Immature natural killer cell (primary cell): ENCODE measurements at regions not wholly inside any gene's neighbourhood (a gene's known extent, or its start where the extent isn't known, plus 50 kb on each side); places are given as distances from the start of the nearest gene placed in this dataset.
"Not testable (repeated sequence)": the region's sequence is repeated elsewhere in the genome, so short reads cannot be mapped to it uniquely, and the experiment has no call there.

Experiments used
- DNase-seq, 3 donors: peaks; one replicate each; pipeline ENCODE4 v3.0.0; 2022; ENCODE audit warnings: mixed read lengths in 1 of 3
- H3K27ac Mint-ChIP-seq, 6 donors: one replicate each; pipeline ENCODE4 v1.8.0; 2020; ENCODE audit warnings: mixed read lengths in 6 of 6, mild to moderate bottlenecking in 5 of 6, inconsistent platforms in 4 of 6, moderate library complexity in 3 of 6
- H3K27me3 Mint-ChIP-seq, 3 donors: one replicate each; pipeline ENCODE4 v1.8.0; 2020 to 2021; ENCODE audit warnings: low read depth in 3 of 3, mild to moderate bottlenecking in 3 of 3, mixed read lengths in 3 of 3, moderate library complexity in 3 of 3, inconsistent platforms in 1 of 3
- H3K36me3 Mint-ChIP-seq, 3 donors: one replicate each; pipeline ENCODE4 v1.8.0; 2020; ENCODE audit warnings: mixed read lengths in 3 of 3, inconsistent platforms in 2 of 3, mild to moderate bottlenecking in 2 of 3
- H3K4me1 Mint-ChIP-seq, 2 donors: one replicate each; pipeline ENCODE4 v1.8.0; 2020; ENCODE audit warnings: inconsistent platforms in 2 of 2, mild to moderate bottlenecking in 2 of 2, mixed read lengths in 2 of 2, moderate library complexity in 1 of 2
- H3K4me3 Mint-ChIP-seq, 5 donors: one replicate each; pipeline ENCODE4 v1.8.0; 2020; ENCODE audit warnings: mild to moderate bottlenecking in 5 of 5, mixed read lengths in 5 of 5, inconsistent platforms in 3 of 5, moderate library complexity in 3 of 5
- H3K9me3 Mint-ChIP-seq, 6 donors: one replicate each; pipeline ENCODE4 v1.8.0; 2020; ENCODE audit warnings: mild to moderate bottlenecking in 6 of 6, mixed read lengths in 6 of 6, inconsistent platforms in 4 of 6, moderate library complexity in 3 of 6

- Mint-ChIP-seq H3K36me3 (peaks cover 0 to 4% (median 0%) of the 10 kb centered on the region in 3 donors), H3K27ac (no peak overlapping the region), H3K9me3 (peaks cover 0 to 25% (median 8%) of the 10 kb centered on the region in 6 donors), H3K4me3 (no peak overlapping the region), H3K4me1 (no peaks in the 10 kb centered on the region), H3K27me3 (peaks cover 4 to 5% (median 4%) of the 10 kb centered on the region in 3 donors)
- no peak for DNase-seq
Observed at GRCh38 chr9:100639854-100640253, 62.0 kb downstream of the CAVIN4 start.

GRCh38 chr9:100640447-100641050, 62.7 kb downstream of the CAVIN4 start:
- Mint-ChIP-seq H3K36me3 (peaks cover 0 to 4% (median 0%) of the 10 kb centered on the region in 3 donors), H3K4me3 (no peak overlapping the region), H3K4me1 (no peaks in the 10 kb centered on the region), H3K9me3 (peaks cover 0 to 25% (median 8%) of the 10 kb centered on the region in 6 donors), H3K27me3 (peaks cover 4 to 5% (median 4%) of the 10 kb centered on the region in 3 donors), H3K27ac (no peak overlapping the region)
- DNase-seq: no peak

GRCh38 chr9:100641166-100641565, 63.3 kb downstream of the CAVIN4 start:
- no peak for DNase-seq
- Mint-ChIP-seq H3K9me3 (peaks cover 0 to 25% (median 8%) of the 10 kb centered on the region in 6 donors), H3K4me1 (no peaks in the 10 kb centered on the region), H3K4me3 (no peak overlapping the region), H3K27ac (no peak overlapping the region), H3K27me3 (peaks cover 4 to 5% (median 4%) of the 10 kb centered on the region in 3 donors), H3K36me3 (peaks cover 0 to 4% (median 0%) of the 10 kb centered on the region in 3 donors)

GRCh38 chr9:100652850-100653249, 75.0 kb downstream of the CAVIN4 start:
- Mint-ChIP-seq H3K27me3 (peaks cover 0 to 4% (median 2%) of the 10 kb centered on the region in 3 donors), H3K36me3 (no peaks in the 10 kb centered on the region), H3K27ac (no peak overlapping the region), H3K4me1 (no peaks in the 10 kb centered on the region), H3K9me3 (peaks cover 0 to 19% (median 4%) of the 10 kb centered on the region in 6 donors), H3K4me3 (no peak overlapping the region)
- no peak for DNase-seq

- H3K27me3 Mint-ChIP-seq: peaks cover 0 to 4% (median 2%) of the 10 kb centered on the region in 3 donors
- no peak overlapping the region for H3K4me3 Mint-ChIP-seq
- no peaks in the 10 kb centered on the region for H3K36me3 Mint-ChIP-seq
- DNase-seq: no peak
- no peaks in the 10 kb centered on the region for H3K4me1 Mint-ChIP-seq
- no peak overlapping the region for H3K27ac Mint-ChIP-seq
- H3K9me3 Mint-ChIP-seq: peaks cover 0 to 23% (median 6%) of the 10 kb centered on the region in 6 donors
Observed at GRCh38 chr9:100653643-100654334, 75.9 kb downstream of the CAVIN4 start.

- H3K36me3 Mint-ChIP-seq, H3K4me3 Mint-ChIP-seq, H3K27me3 Mint-ChIP-seq, H3K4me1 Mint-ChIP-seq, DNase-seq, H3K27ac Mint-ChIP-seq: not testable (repeated sequence)
- peaks cover 0 to 23% (median 6%) of the 10 kb centered on the region in 6 donors for H3K9me3 Mint-ChIP-seq
Observed at GRCh38 chr9:100656851-100657250, 79.0 kb downstream of the CAVIN4 start.

GRCh38 chr9:100661668-100662067, 83.8 kb downstream of the CAVIN4 start:
- DNase-seq: no peak
- Mint-ChIP-seq H3K27ac (no peak overlapping the region), H3K4me1 (no peaks in the 10 kb centered on the region), H3K27me3 (peaks cover 1 to 6% (median 2%) of the 10 kb centered on the region in 3 donors), H3K36me3 (no peaks in the 10 kb centered on the region), H3K9me3 (peaks cover 0 to 12% (median 1%) of the 10 kb centered on the region in 6 donors), H3K4me3 (no peak overlapping the region)

- no peaks in the 10 kb centered on the region for H3K4me1 Mint-ChIP-seq
- H3K36me3 Mint-ChIP-seq: no peaks in the 10 kb centered on the region
- peaks cover 1 to 6% (median 2%) of the 10 kb centered on the region in 3 donors for H3K27me3 Mint-ChIP-seq
- no peak overlapping the region for H3K4me3 Mint-ChIP-seq
- no peak overlapping the region for H3K27ac Mint-ChIP-seq
- no peak for DNase-seq
- H3K9me3 Mint-ChIP-seq: peaks cover 0 to 12% (median 1%) of the 10 kb centered on the region in 6 donors
Observed at GRCh38 chr9:100662122-100662521, 84.2 kb downstream of the CAVIN4 start.

GRCh38 chr9:100667448-100667847, 89.6 kb downstream of the CAVIN4 start:
- Mint-ChIP-seq H3K36me3 (no peaks in the 10 kb centered on the region), H3K27ac (no peak overlapping the region), H3K27me3 (peaks cover 2 to 5% (median 5%) of the 10 kb centered on the region in 3 donors), H3K4me3 (no peak overlapping the region), H3K4me1 (no peaks in the 10 kb centered on the region), H3K9me3 (peaks cover 0 to 4% (median 0%) of the 10 kb centered on the region in 6 donors)
- no peak for DNase-seq

GRCh38 chr9:100668024-100668423, 90.1 kb downstream of the CAVIN4 start:
- Mint-ChIP-seq H3K4me3 (no peak overlapping the region), H3K9me3 (peaks cover 0 to 4% (median 0%) of the 10 kb centered on the region in 6 donors), H3K4me1 (no peaks in the 10 kb centered on the region), H3K27me3 (peaks cover 2 to 5% (median 5%) of the 10 kb centered on the region in 3 donors), H3K36me3 (no peaks in the 10 kb centered on the region), H3K27ac (no peak overlapping the region)
- no peak for DNase-seq

- H3K9me3 Mint-ChIP-seq: peaks cover 0 to 4% (median 0%) of the 10 kb centered on the region in 6 donors
- H3K4me3 Mint-ChIP-seq: no peak overlapping the region
- H3K27ac Mint-ChIP-seq: no peak overlapping the region
- DNase-seq: no peak
- H3K4me1 Mint-ChIP-seq: no peaks in the 10 kb centered on the region
- no peaks in the 10 kb centered on the region for H3K36me3 Mint-ChIP-seq
- H3K27me3 Mint-ChIP-seq: peaks cover 2 to 5% (median 5%) of the 10 kb centered on the region in 3 donors
Observed at GRCh38 chr9:100669968-100670367, 92.1 kb downstream of the CAVIN4 start.

- DNase-seq: no peak
- Mint-ChIP-seq H3K27ac (no peak overlapping the region), H3K4me3 (no peak overlapping the region), H3K4me1 (no peaks in the 10 kb centered on the region), H3K27me3 (peaks cover 2 to 5% (median 5%) of the 10 kb centered on the region in 3 donors), H3K36me3 (no peaks in the 10 kb centered on the region), H3K9me3 (peaks cover 0 to 2% (median 0%) of the 10 kb centered on the region in 6 donors)
Observed at GRCh38 chr9:100670719-100671118, 92.8 kb downstream of the CAVIN4 start.

GRCh38 chr9:100671898-100672297, 94.0 kb downstream of the CAVIN4 start:
- peaks cover 2 to 5% (median 3%) of the 10 kb centered on the region in 3 donors for H3K27me3 Mint-ChIP-seq
- H3K4me1 Mint-ChIP-seq: no peaks in the 10 kb centered on the region
- DNase-seq: no peak
- no peaks in the 10 kb centered on the region for H3K36me3 Mint-ChIP-seq
- H3K9me3 Mint-ChIP-seq: peaks cover 0 to 2% (median 0%) of the 10 kb centered on the region in 6 donors
- no peak overlapping the region for H3K4me3 Mint-ChIP-seq
- no peak overlapping the region for H3K27ac Mint-ChIP-seq

- no peaks in the 10 kb centered on the region for H3K4me1 Mint-ChIP-seq
- peaks cover 0 to 2% (median 0%) of the 10 kb centered on the region in 6 donors for H3K9me3 Mint-ChIP-seq
- no peak overlapping the region for H3K4me3 Mint-ChIP-seq
- no peaks in the 10 kb centered on the region for H3K36me3 Mint-ChIP-seq
- peaks cover 2 to 5% (median 4%) of the 10 kb centered on the region in 3 donors for H3K27me3 Mint-ChIP-seq
- no peak for DNase-seq
- no peak overlapping the region for H3K27ac Mint-ChIP-seq
Observed at GRCh38 chr9:100673249-100673648, 95.4 kb downstream of the CAVIN4 start.
